A549 (cell line): ENCODE measurements at regions not wholly inside any gene's neighbourhood (a gene's known extent, or its start where the extent isn't known, plus 50 kb on each side); places are given as distances from the start of the nearest gene placed in this dataset.

ENCODE experiments used
- EP300 ChIP-seq, 2 experiments: fragments of >200 bp; sonication (Bioruptor Twin); formaldehyde crosslinking; IDR thresholded peaks; 2 replicates in 1 of 2; 3 replicates in 1 of 2; pipeline ENCODE4 v1.6.1; 2016 to 2017
- MAX ChIP-seq: IDR thresholded peaks from 2 replicates; pipeline ENCODE4 v1.6.1; 2012
- POLR2A ChIP-seq: IDR thresholded peaks from 2 replicates; pipeline ENCODE4 v1.6.1; 2012; ENCODE audit warnings: mild to moderate bottlenecking, low read length
- RARB ChIP-seq: fragments of 250-450 bp; sonication (Bioruptor Pico); IDR thresholded peaks from 2 replicates; pipeline ENCODE4 v1.8.0; 2021; ENCODE audit warnings: mild to moderate bottlenecking, moderate library complexity
- ZSCAN20 ChIP-seq: fragments of 250-450 bp; sonication (Bioruptor Pico); IDR thresholded peaks from 2 replicates; pipeline ENCODE4 v1.8.0; 2022; ENCODE audit warnings: mild to moderate bottlenecking, moderate library complexity
- TF ChIP-seq, protein P1 (sequence below): fragments of >200 bp; sonication (Bioruptor Twin); formaldehyde crosslinking; IDR thresholded peaks from 3 replicates; pipeline ENCODE4 v1.5.1; 2016

- TF ChIP-seq POLR2A (no peak), EP300 (IDR thresholded peaks at IDR 0.05) (no peak), MAX (no peak), RARB (CRISPR knock-in tag) (no peak), ZSCAN20 (CRISPR knock-in tag) (no peak)
- TF ChIP-seq, protein P1, sequence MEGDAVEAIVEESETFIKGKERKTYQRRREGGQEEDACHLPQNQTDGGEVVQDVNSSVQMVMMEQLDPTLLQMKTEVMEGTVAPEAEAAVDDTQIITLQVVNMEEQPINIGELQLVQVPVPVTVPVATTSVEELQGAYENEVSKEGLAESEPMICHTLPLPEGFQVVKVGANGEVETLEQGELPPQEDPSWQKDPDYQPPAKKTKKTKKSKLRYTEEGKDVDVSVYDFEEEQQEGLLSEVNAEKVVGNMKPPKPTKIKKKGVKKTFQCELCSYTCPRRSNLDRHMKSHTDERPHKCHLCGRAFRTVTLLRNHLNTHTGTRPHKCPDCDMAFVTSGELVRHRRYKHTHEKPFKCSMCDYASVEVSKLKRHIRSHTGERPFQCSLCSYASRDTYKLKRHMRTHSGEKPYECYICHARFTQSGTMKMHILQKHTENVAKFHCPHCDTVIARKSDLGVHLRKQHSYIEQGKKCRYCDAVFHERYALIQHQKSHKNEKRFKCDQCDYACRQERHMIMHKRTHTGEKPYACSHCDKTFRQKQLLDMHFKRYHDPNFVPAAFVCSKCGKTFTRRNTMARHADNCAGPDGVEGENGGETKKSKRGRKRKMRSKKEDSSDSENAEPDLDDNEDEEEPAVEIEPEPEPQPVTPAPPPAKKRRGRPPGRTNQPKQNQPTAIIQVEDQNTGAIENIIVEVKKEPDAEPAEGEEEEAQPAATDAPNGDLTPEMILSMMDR, result no peak
These were observed 112.1 kb downstream of the DLEU7 start for GRCh38 chr13:50731400-50731799.
